ENCODE measurements at regions not wholly inside any gene's neighbourhood (a gene's known extent, or its start where the extent isn't known, plus 50 kb on each side); places are given as distances from the start of the nearest gene placed in this dataset.

DNA sequence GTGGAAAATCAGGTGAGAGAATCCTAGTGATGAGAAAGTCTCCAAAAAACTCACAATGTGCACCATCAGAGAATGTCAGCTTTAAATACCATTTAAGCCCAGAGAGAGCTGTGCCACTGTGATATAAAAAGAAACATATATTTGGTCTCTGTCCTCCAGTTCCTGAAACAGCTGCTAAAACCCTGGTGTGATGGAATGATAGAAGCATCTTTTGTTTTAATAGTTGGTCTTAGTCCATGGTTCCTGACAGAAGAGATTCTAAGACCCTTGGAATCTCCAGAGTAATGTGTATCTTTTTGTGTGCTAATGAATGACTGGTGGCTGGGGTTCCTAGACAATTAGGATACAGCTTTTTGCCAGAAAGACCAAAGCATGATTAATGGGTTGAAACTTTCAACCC, 302.8 kb upstream of the B3GALT2 start:
- TF ChIP-seq, protein P1, sequence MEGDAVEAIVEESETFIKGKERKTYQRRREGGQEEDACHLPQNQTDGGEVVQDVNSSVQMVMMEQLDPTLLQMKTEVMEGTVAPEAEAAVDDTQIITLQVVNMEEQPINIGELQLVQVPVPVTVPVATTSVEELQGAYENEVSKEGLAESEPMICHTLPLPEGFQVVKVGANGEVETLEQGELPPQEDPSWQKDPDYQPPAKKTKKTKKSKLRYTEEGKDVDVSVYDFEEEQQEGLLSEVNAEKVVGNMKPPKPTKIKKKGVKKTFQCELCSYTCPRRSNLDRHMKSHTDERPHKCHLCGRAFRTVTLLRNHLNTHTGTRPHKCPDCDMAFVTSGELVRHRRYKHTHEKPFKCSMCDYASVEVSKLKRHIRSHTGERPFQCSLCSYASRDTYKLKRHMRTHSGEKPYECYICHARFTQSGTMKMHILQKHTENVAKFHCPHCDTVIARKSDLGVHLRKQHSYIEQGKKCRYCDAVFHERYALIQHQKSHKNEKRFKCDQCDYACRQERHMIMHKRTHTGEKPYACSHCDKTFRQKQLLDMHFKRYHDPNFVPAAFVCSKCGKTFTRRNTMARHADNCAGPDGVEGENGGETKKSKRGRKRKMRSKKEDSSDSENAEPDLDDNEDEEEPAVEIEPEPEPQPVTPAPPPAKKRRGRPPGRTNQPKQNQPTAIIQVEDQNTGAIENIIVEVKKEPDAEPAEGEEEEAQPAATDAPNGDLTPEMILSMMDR (IDR thresholded peaks at IDR 0.05 in 4 of 5, conservative IDR thresholded peaks at IDR 0.05 in 1 of 5) = no peak
- TF ChIP-seq POLR2A (IDR thresholded peaks at IDR 0.05) = no peak
